Panc1 (cell line): ENCODE measurements at regions not wholly inside any gene's neighbourhood (a gene's known extent, or its start where the extent isn't known, plus 50 kb on each side); places are given as distances from the start of the nearest gene placed in this dataset.

ENCODE experiments used
- CTCF ChIP-seq: fragments of 450-650 bp; IDR thresholded peaks from 2 replicates; pipeline ENCODE4 v1.5.1; 2017; ENCODE audit warnings: mild to moderate bottlenecking
- POLR2AphosphoS5 ChIP-seq: IDR thresholded peaks from 2 replicates; pipeline ENCODE4 v1.6.1; 2012; ENCODE audit warnings: mild to moderate bottlenecking, low read depth, low read length, moderate library complexity
- REST ChIP-seq, 2 experiments: IDR thresholded peaks; 2 replicates each; pipeline ENCODE4 v1.6.1; 2011 to 2012; ENCODE audit warnings: low read depth in 2 of 2, control low read depth in 1 of 2, low read length in 1 of 2, mild to moderate bottlenecking in 1 of 2, moderate library complexity in 1 of 2; ENCODE audit not compliant: insufficient read depth in 1 of 2
- SIN3A ChIP-seq: IDR thresholded peaks from 2 replicates; pipeline ENCODE4 v1.6.1; 2012; ENCODE audit warnings: low read depth, mild to moderate bottlenecking, low read length, moderate library complexity, borderline replicate concordance; ENCODE audit not compliant: insufficient read depth
- TCF7L2 ChIP-seq: IDR thresholded peaks from 2 replicates; pipeline ENCODE4 v1.6.1; 2011; ENCODE audit warnings: mild to moderate bottlenecking, low read depth, low read length, inconsistent platforms

- TF ChIP-seq CTCF (no peak), REST (IDR thresholded peaks at IDR 0.05; ENCODE audit: insufficient read depth in 1 of 2, low read depth in 2 of 2, low read length in 1 of 2) (no peak), TCF7L2 (no peak), SIN3A (no peak), POLR2AphosphoS5 (no peak)
These were observed 280.7 kb upstream of the NR2F2 start for GRCh38 chr15:96049766-96050165.
